ENCODE measurements at regions not wholly inside any gene's neighbourhood (a gene's known extent, or its start where the extent isn't known, plus 50 kb on each side); places are given as distances from the start of the nearest gene placed in this dataset.
"Not testable (repeated sequence)": the region's sequence is repeated elsewhere in the genome, so short reads cannot be mapped to it uniquely, and the experiment has no call there.

DNA sequence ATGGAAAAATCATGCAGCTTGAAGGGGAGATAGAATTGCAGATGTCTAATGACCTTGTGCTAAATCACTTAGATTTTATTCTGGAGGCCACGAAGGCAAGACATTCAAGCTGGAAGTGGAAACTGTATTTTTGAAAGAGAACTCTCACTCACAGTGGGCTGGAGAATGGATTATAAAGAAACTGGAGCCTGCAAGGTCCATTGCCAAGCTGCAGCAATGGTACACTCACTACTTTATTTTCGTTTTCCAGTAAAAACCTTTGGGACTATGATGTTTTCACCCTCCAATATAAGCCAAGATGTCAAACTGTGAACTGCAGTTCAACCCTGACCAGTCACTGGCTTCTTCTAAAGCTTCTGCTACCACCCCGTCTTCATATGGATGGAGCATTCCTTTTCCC, 62.0 kb downstream of the SKIDA1 start:
- FAIRE-seq (no peak), DNase-seq (ENCODE audit: insufficient read length, low spot score) (no peak)

DNA sequence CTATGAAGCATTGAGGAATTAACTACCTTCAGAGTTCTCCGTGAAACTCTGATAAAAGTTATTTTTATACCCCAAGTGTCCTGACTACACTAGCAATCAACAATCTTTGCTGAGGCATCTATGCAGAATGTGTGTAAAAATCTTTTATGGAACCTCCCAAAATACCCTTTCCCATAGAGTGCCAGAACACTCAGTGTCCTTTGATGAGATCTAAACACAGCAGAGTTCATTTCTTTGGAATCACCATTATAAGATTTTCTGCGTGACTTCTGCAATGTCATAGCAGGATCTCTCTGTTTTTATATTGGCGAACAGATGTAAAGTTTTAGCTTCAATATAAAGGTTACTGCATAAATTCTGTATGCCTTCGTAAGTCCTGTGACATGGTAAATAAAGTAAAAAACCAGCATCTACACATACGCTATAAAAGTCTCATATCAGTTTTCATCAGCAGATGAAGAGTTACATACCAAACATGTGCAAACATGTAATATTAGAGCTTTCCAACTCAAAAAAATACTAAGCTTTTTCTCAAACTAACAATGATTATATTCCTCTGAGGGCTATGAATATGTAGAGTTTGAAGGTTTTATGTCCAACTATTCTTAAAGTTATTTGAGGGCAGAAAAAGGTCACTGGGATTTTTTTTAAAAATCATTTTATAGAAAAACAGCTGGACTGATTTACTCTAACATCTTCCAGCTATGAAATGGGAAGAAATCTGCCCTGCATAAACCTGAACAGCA, 67.2 kb downstream of the SKIDA1 start:
- no peak for DNase-seq (ENCODE audit: insufficient read length, low spot score)
- no peak for FAIRE-seq

DNA sequence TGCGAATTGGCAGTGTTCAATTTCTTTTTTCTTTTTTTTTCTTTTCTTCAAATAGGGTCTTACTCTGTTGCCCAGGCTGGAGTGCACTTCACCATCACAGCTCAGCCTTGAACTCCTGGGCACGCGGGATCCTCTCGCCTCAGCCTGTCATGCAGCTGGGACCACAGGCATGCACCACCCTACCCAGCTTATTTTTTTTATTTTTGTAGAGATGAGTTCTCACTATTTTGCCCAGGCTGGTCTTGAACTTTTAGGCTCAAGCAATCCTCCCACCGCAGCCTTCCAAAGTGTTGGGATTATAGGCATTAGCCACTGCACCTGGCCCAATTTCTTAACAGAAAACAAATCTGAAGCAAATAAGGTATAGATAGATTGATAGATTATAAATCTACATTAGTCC, 69.3 kb downstream of the SKIDA1 start:
- DNase-seq (ENCODE audit: insufficient read length, low spot score) (no peak), FAIRE-seq (no peak)

DNA sequence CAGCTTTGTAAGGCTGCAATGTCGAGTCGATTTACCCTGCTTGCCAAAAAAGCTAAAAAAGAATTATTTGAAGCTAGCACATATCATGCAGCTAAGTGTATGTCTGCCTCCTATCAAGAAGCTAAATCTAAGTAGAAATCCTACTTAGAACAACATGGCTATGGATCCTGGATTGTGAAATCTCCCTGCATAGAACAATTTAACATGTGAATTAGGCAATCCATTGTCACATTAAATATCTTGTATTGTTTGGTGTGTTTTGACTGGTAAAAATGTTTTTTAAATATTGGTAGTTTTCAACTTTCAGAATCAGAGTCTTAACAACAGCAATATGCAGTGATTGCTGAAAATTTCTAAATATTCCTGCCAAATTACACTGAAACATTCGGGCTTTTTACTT, 73.3 kb downstream of the SKIDA1 start:
- DNase-seq (ENCODE audit: insufficient read length, low spot score) (no peak), FAIRE-seq (no peak)

DNA sequence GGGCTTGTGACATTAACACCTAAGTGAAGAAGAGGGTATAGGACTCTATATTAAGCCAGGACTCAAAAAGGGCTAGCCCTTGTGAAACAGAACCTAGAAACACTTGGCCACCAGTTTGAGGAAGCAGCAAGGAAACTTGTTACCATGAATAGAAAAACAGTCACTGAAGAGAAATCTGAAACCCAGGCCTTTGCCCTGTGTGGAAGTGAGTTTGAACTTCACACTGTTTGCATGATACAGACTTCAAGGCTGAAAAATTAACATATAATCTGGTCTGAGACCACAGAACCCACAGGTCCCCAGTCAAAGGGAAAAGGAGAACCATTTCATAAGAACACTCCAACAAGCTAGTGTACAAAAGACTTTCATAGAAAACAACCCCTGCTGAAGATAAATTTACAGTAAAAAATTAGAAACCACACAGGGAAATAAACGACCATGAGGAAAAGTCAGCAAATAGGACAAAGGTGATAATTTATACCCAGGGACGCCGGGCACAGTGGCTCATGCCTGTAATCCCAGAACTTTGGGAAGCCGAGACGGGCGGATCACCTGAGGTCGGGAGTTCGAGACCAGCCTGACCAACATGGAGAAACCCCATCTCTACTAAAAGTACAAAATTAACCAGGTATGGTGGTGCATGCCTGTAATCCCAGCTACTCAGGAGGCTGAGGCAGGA, 76.1 kb downstream of the SKIDA1 start:
- FAIRE-seq: peak; percentile 45

DNA sequence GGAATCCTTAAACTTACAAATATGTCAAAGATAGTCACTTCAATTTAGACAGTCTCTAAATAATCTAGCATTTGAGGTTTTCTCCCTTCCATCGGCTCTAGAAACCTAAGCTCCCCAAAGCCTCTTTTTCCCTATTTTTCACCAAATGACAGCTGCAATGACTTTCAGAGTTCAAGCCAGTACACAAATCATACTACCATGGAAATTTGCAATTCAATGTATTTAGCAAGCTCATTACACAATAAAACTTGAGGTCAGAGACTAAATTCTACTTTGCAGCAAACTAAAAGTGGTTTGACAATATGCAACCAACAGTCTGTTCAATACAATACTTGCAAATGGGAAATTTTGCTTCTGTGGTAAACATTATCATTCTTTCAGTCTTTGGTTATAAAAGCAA, 80.3 kb downstream of the SKIDA1 start:
- FAIRE-seq (no peak), DNase-seq (ENCODE audit: insufficient read length, low spot score) (no peak)

More for the DNA sequence above, 76.1 kb downstream of the SKIDA1 start:
- DNase-seq (ENCODE audit: insufficient read length, low spot score): no peak

DNA sequence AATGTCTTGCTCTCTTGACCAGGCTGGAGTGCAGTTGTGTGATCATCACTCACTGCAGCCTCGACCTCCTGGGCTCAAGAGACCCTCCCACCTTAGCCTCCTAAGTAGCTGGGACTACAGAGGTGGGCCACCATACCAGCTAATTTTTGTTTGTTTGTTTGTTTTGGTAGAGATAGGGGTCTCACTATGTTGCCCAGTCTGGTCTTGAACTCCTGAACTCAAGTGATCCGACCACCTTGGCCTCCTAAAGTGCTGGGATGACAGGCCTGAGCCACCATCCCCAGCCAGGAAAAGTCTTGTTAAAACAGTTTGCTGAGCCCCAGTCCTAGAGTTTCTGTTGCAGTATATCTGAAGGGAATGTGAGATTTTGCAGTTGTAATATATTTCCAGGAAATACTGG, 83.9 kb downstream of the SKIDA1 start:
- FAIRE-seq: no peak
- DNase-seq (ENCODE audit: insufficient read length, low spot score): no peak

DNA sequence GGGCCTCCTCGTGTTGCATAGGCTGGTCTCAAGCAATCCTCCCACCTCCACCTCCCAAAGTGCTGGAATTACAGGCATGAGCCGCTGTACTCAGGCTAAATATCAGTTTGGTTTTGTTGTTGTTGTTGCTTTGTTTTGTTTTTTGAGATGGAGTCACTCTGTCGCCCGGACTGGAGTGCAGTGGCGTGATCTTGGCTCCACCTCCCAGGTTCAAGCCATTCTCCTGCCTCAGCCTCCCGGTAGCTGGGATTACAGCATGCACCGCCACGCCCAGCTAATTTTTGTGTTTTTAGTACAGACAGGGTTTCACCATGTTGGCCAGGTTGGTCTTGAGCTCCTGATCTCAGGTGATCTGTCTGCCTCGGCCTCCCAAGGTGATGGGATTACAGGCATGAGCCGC, 86.6 kb downstream of the SKIDA1 start:
- not testable (repeated sequence) for FAIRE-seq; DNase-seq (ENCODE audit: insufficient read length, low spot score)

DNA sequence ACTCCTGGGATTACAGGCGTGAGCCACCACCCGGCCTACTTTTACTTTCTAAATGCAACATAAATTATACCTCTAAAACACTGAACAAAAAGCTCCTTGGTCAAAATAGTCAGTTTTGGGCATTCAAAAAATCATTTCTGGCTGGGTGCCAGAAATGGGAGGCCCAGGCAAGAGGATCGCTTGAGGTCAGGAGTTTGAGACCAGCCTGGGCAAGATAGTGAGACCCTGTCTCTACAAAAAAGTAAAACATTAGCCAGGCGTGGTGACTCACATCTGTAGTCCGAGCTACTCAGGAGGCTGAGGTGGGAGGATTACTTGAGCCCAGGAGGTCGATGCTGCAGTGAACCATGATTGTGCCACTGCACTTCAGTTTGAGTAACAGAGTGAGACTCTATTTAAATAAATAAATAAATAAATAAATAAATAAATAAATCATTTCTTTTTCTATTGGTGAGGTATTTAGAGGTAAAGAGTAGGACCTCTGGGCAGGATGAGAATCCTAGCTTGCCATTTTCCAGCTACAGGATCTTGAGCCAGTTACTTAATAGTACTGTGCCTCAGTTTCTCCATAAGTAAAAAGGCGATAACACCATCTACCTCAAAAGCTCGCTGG, 87.6 kb downstream of the SKIDA1 start:
- no peak for FAIRE-seq
- DNase-seq (ENCODE audit: insufficient read length, low spot score): no peak

DNA sequence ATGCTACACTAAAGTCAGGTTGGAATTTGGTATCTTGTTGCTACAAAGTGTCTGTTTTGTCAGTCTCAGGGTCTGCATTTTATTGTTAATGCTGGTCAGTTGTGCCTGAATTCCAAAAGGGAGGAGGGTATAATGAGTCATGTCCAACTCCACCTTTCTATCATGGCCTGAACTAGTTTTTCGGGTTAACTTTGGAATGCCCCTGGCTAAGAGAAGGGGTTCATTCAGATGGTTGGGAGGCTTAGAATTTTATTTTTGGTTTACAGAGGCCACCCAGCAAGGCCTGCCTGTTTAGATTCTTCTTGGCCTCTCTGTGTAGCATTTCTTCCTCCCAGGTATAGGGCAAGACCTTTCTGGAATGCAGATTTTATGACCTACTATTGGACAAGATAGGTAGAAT, 93.2 kb downstream of the SKIDA1 start:
- DNase-seq (ENCODE audit: insufficient read length, low spot score): no peak
- no peak for FAIRE-seq

DNA sequence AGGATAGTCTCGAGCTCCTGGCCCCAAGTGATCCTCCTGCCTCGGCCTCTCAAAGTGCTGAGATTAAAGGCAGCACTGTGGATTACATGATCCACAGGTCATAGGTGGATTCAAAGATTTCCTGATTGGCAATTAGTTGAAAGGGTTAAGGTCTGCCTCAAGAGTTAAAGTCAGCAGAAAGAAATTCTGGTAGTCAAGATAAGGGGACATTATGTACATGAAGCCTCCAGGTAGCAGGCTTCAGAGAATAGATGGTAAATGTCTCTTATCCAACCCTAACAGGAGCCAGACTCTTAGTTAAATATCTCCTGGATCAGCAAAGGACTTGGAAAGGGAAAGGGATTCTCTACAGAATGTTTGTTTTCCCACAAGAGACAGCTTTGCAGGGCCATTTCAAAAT, 93.7 kb downstream of the SKIDA1 start:
- no peak for FAIRE-seq

DNA sequence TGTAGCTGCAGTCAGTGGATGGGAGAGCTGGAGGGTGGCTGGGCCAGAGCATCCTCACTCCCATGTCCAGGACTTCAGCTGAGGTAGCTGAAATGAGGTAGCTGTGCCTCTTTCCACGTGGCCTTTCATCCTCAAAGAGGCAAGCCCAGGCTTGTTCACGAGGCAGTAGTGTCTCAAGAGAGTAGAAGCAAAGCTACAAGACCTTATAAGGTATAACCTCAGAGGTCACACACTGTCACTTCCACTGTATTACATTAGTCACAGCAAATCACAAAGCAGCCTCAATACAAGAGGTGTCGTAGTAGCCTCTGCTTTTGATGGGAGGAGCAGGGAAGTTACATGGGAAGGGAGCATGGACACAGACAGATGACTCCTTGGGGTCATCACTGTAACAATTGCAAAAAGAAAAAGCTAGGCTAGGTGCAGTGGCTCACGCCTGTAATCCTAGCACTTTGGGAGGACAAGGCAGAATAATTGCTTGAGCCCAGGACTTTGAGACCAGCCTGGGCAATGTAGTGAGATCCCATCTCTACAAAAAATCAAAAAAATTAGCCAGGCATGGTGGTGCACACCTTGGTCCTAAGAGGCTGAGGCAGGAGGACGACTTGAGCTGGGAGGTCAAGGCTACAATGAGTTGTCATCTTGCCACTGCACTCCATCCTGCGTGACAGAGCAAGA, 97.5 kb downstream of the SKIDA1 start:
- FAIRE-seq (no peak), DNase-seq (ENCODE audit: insufficient read length, low spot score) (no peak)

More for the DNA sequence above, 93.7 kb downstream of the SKIDA1 start:
- no peak for DNase-seq (ENCODE audit: insufficient read length, low spot score)

DNA sequence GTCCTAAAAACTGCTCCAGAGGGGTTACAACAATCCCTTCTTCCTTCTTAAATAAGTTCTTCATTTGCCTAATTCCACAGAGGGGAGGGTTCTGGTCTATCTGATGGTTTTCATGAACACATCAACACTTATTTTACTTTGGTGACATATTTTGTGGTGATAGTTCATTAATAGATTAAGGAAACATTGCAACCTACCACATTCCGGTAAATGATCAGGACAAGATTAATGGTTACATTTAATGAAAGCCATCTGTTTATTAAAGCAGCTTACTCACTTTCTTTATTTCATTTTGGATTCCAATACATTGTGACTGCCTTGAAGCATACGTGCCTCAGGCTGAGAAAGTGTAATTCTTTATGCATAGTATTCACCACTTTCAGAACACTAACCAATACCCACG, 101.0 kb downstream of the SKIDA1 start:
- DNase-seq (ENCODE audit: insufficient read length, low spot score) (no peak), FAIRE-seq (no peak)

DNA sequence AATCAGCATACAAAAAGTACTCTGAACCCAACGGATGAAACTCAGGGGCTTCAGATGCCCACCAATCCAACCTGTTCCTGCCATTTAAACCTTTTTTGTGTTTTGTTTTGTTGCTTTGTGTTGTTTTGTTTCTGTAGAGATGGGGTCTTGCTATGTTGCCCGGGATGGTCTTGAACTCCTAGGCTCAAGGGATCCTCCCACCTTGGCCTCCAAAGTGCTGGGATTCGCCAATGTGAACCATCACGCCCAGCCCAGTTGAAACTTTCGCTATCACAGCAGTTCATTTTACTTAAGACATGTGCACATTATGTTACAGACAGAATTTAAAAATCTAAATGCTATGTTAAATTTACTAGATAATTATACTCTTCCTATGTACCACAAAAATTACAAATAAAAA, 101.6 kb downstream of the SKIDA1 start:
- no peak for FAIRE-seq
- DNase-seq (ENCODE audit: insufficient read length, low spot score): no peak

DNA sequence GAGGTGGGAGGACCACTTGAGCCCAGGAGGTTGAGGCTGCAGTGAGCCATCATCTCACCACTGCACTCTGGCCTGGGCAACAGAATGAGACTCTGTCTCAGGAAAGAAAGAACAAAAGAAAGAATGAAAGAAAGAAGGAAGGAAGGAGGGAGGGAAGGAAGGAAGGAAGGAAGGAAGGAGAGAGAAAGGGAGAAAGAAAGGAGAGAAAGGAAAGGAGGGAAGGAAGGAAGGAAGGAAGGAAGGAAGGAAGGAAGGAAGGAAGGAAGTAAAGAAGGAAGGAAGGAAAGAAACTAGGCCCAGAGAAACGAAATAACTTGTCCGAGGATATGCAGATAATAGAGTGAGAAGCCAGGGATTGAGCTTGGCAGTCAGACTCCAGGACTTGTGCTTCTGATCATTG, 102.1 kb downstream of the SKIDA1 start:
- no peak for FAIRE-seq
- DNase-seq (ENCODE audit: insufficient read length, low spot score): no peak

DNA sequence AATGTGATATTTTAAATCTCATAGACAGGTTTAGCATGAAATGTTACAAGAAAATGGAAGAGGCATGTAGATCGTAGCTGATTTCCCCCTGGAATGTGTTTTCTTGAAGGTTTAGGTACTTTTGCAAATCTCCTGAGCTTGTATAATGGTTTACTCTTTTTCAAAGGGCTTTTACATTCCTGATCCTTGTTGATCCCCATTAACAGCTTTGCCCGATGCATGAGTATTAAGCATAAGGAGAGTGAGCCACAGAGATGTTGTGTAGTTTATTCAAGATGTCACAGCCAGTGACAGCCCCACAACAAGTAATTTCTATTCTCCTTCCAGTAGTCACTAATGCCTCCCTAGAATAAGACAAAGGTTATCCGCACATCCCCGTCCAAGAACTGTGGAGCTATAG, 103.7 kb downstream of the SKIDA1 start:
- DNase-seq (ENCODE audit: insufficient read length, low spot score) (no peak), FAIRE-seq (no peak)

DNA sequence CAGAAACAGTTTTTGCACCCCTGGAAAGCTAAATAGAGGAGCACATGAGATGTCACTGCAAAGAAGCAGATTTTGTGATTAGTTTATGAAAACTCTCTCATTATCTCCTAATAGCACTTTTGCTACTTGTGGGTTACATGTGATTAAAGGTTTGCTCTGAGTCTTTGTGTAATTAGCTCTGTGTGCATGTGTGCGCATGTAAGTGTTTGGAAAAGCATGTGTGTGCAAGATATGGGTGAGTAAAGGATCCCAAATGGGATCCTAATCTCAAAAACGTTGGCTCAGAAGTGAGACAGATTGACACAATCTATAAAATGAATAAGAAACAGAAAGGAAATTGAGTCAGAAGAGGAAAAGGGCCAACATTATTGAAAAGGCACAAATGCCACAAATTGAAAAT, 104.5 kb downstream of the SKIDA1 start:
- FAIRE-seq (no peak), DNase-seq (ENCODE audit: insufficient read length, low spot score) (no peak)

DNA sequence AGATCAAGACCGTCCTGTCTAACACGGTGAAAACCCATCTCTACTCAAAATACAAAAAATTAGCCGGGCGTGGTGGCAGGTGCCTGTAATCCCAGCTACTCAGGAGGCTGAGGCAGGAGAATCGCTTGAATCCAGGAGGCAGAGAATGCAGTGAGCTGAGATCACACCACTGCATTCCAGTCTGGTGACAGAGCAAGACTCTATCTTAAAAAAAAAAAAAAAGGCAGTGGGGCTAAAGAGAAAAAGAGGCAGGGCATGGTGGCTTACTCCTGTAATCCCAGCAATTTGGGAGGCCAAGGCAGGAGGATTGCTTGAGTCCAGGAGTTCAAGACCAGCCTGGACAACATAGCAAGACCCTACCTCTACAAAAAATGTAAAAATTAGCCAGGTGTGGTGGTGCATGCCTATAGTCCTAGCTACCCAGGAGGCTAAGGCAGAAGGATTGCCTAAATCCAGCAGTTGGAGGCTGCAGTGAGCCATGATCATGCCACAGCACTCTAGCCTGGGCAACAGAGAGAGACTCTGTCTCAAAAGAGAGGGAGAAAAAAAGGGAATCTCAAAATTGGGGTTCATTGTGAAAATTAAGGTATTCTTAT, 106.4 kb downstream of the SKIDA1 start:
- FAIRE-seq; DNase-seq (ENCODE audit: insufficient read length, low spot score): not testable (repeated sequence)

DNA sequence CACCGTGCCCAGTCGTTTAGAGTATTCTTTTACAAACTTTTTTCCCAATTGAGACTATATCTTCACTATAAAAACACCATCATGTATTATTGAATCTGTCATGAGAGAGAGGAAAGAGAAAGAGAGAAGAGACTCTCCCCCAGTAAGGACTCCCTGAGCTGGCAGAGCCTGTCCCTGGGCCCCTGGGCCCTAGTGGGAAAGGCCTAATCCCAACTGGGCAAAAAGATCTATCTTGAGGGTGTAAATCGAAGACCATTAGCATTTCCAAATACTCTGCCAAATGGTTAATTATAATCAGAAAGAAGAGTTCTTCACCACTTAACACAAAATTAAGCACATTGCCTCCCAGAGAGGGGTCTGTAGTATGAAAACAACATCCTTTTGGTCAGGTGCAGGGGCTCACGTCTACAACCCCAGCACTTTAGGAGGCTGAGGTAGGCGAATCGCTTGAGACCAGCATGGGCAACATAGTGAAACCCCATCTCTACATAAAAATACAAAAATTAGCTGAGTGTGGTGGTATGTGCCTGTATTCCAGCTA, 108.2 kb downstream of the SKIDA1 start:
- no peak for FAIRE-seq
- DNase-seq (ENCODE audit: insufficient read length, low spot score): no peak

DNA sequence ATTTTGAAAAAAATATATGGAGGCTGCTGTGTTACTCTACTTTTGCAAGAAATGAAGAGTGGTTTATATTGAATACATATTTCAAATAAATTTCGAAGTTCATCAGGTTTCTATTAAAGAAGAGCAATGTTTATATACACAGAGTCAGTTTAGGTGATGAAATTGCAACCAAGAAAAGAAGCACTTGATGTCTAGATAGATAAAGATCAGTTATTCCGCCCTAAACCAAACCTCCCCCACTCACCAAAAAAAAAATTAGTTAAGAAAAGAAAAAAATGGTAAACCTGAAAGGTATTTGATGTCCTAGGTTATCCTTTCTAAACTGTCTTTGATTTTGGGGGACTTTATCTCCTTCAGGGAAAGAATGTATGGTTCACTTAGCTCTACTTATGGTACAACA, 111.8 kb downstream of the SKIDA1 start:
- no peak for DNase-seq (ENCODE audit: insufficient read length, low spot score)
- FAIRE-seq: no peak

DNA sequence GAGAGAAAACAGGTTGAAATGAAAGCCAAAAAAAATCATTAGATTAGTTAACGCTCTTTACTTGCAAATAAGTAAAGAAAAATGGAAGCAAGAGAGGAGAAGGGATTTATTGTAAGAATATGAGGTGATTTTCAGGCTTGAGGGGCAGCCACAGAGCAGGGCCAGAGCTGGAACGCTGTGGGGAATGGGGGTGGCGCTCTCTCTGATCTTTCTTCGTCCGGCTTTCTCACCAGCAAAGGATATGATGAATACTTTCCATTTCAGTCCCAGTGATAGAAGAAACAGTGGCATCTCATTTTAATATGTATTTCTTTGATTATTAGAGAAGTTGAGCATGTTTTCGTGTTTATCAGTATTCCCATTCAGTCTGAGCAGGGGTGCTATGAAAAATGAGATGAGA, 112.2 kb downstream of the SKIDA1 start:
- no peak for DNase-seq (ENCODE audit: insufficient read length, low spot score)

More for the DNA sequence above, 112.2 kb downstream of the SKIDA1 start:
- FAIRE-seq: no peak

Data from GM19239 (cell line).